ENCODE measurements at regions not wholly inside any gene's neighbourhood (a gene's known extent, or its start where the extent isn't known, plus 50 kb on each side); places are given as distances from the start of the nearest gene placed in this dataset.

DNA sequence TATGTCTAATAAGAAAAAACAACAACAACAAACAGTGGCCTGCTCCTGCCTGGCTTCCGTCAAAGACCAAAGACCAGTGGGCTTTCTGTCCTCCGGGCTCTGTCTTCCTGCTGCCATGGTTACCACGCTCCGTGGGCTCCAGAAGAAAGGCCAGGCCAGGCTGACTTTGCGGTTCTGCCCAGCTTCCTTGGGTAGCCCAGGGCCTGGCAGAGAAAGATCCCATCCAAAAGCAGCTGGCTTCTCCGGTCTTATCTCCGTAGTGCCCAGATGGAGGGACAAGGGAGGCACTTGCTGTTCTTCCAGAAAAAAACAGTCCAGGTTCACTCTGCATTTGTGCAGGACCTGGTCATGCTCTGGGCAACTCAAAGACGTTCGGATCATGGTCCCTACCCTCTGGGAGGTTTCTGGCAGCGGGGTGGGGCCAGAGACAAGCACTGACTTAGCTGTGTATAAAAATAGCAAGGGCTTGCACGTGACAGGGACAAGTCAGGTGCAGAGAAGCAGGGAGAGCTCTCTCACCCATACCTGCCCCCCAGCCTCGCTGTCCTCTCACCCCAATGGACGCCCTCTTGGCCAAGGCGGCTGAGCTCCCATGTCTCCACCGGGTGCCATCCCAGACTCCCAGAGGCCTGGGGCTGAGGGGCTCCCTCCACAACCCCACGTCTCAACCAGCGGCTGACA lies 212.2 kb downstream of the C9orf50 start:
- peak in 1 of 2 experiments; percentile 50 for DNase-seq

- no peak for DNase-seq
Observed at GRCh38 chr9:129407905-129408452, 212.9 kb downstream of the C9orf50 start.

- DNase-seq: peak in 1 of 2 experiments; percentile 13
Observed at GRCh38 chr9:129406278-129407225, 214.3 kb downstream of the C9orf50 start.

- DNase-seq: no peak
Observed at GRCh38 chr9:129405827-129406213, 215.1 kb downstream of the C9orf50 start.

GRCh38 chr9:129405089-129405826 lies 215.6 kb downstream of the C9orf50 start:
- DNase-seq: no peak

- no peak for DNase-seq
Observed at GRCh38 chr9:129404621-129405020, 216.3 kb downstream of the C9orf50 start.

GRCh38 chr9:129403779-129404620 lies 216.9 kb downstream of the C9orf50 start:
- DNase-seq: no peak

- DNase-seq: no peak
Observed at GRCh38 chr9:129402931-129403778, 217.7 kb downstream of the C9orf50 start.

DNA sequence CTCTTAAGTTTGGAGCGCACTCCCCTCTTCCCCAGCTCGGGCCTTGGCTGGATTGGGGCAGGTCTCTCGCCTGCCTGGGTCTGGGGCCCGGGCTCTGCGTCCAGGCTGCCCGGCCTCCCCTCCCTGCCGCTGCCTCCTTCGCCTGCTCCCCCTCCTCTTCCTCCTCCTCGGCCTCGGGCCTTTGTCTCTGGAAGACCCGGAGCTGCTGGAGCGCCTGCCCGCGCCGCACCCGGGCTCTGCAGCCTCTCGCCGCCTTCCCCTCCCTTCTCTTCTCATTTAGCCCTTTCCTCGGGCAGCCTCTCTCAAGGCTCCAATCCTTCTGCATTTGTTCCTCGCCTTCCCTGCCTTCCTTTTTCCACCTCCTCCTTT lies 218.5 kb downstream of the C9orf50 start:
- DNase-seq: no peak

DNA sequence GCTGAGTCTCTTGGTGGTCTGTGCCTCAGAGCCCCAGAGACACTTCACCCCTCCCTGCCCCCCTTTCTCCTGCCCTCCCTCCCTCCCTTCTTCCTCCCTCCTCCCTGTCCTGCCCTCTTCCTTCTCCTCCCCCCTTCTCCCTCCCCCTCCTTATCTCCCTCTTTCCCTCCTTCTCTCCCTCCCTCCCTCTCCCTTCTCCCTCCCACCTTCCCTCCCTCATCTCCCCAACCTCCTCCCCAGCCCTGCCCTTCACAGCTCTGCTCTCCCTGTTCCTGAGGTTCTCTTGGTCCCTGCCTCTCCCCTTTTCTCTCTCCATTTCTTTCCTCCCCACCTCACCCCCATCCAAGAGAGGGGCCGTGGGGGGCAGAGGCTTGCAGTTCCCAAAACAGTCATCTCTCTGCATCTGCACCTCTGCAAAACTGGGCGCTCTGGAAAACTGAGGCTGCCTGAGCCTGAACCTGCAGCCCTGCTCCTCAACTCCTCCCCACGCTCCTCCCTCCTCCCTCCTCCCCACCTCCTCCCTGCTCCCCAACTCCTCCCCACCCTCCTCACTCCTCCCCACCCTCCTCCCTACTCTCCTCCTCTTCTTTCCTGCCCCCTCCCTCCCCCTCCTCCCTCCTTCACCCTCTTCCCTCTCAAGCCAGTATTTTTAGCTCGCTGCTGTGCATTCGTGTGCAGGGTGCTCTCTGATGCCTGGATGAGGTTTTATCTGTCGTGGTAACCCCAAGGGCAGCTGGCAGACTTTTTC lies 219.1 kb downstream of the C9orf50 start:
- DNase-seq: no peak

DNA sequence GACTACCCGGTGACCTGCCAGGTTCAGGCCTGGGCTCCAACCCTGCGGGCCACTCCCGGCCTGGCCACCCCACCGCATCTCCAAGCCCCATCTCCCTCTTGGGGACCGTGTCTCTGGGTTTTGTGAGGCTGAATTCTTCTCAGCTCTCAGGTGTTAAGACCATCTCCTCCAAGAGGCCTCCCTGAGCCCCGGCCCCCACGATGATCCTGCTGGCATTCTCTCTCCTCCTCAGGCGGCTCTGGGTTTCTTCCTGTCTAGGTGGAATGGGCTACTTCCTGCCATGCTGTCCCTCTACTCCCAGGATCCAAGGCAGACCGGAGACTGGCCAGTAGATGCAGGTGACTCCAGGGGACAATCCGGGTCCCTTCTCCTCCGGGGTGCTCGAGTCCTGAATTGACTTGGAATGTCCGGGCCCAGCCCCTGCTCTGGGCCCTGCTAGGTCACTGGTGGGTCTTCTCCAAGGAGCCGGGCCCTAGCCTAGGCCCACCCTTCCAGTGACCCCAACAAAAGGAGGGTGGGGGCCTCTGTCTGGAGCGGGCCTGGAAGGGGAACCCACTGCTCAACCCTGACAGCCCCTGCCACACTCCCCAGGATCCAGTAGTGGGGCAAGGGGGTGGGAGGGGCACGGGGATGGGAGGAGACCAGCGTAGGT lies 219.8 kb downstream of the C9orf50 start:
- DNase-seq: no peak

- no peak for DNase-seq
Observed at GRCh38 chr9:129400001-129400970, 220.6 kb downstream of the C9orf50 start.

DNA sequence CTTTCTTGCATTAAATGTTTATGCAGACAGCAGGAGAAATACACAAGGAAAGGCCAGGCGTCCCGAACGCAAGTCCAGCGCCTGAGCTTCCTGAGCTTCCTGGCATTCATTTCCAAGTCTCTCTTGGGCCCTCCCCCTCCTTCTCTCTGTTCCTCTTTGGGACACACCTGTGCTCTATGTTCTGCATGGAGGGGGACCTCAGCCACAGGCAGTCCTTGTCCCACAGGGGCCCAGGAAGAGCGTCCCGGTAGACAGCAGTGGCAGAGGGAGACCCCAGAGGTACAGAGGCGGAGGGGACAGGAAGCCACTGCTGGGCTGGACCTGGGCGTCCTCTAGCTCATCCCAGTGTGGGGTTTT lies 221.3 kb downstream of the C9orf50 start:
- DNase-seq: no peak

DNA sequence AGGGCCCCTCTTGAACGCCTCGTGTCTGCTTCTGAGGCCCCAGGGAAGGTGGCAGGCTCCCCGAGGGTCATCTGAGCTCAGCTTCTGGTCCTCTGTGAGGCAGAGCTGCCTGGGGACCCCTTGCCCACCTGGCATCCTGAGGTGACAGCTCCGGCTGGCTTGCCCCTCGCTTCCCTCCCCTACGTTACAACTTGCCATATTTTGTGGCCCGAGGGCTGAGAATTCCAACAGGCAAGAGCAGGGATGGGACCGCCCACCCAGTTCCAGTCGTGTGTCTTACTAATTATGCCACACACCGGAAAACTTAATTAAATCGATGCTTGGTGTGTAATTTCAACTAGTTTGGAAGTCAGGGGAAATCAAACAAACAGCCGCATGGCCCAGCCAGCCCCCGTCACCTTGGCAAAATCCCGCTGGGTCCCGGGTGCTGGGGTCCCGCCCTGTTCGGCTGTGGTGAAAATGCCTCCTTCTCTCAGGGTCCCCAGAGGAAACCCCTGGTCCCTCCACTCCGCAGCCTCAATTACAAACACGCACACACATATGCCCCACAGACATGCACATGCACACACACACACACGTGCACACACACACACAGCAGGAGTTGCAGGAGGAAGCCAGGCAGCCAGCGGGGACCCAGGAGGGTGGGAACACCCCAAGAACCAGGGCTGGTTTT lies 221.0 kb upstream of the IER5L start:
- no peak for DNase-seq

DNA sequence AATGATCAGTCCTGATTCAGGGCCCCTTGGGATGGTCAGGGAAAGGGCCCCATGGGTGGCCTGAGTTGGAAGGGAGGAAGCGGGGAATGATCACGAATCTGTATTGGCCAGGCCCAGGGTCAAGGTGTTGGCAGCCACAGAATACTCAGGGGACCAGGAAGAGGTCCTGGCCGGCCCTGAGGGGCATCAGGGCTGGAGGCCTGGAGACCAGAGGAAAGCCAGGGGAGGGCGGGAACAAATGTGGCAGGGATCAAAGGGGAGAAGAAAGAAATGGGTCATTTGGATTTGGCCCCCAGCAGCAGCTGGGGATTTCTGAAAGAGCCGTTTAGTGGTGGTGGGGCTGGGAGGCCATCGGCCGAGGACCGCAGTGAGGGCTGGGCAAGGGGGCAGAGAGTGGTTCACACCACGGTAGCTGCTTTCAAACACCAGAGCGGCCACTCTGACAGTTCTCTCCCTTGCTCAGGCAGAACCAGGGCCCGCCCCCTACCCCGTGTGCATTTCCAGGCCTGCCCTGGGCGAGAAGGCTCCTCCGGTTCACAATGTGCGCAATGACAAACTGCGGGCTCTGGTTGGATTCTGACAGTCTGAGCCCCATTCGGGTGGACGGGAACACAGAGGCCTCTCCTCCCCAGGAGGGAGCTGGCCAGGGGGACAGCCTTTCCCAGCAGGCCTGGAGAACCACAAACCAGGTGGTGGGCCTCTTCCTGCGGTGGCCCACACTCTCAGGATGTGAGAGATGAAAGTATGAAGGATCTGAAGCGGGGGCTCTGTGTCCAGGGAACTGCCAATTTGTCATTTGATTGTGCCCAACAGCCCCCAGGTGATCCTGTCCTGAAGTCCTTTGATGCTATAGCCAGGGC lies 220.3 kb upstream of the IER5L start:
- no peak for DNase-seq

DNA sequence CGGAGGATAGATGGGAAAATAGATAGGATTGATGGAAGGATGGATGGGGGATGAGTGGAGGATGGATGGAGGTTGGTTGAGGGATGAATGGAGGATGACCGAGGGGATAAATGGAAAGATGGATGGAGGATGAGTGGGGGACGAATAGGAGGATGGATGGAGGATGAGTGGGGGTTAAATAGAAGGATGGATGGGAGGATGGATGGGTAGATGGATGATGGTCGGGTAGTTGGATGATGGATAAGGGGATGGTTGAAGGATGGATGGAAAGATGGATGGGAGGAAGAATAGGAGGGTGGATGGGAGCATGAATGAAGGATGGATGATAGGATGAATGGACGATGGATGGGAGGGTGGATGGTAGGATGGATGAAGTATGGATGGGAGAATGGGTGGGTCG lies 219.3 kb upstream of the IER5L start:
- DNase-seq: no peak

GRCh38 chr9:129396365-129396708 lies 218.3 kb upstream of the IER5L start:
- DNase-seq: no peak
